Caco-2 (cell line): ENCODE measurements at regions not wholly inside any gene's neighbourhood (a gene's known extent, or its start where the extent isn't known, plus 50 kb on each side); places are given as distances from the start of the nearest gene placed in this dataset.

Experiments
- BruUV-seq: library from RNA; stranded (reverse); fragments of 400-500 nt; replicated peaks from 2 replicates; lab custom pipeline; 2021; lab: Mats Ljungman, UMichigan
- CTCF ChIA-PET: fragments of 300-600 bp; sonication (Branson Sonifier 250); formaldehyde crosslinking; loops from one replicate; lab custom pipeline; 2022; ENCODE audit warnings: antibody characterized with exemption; lab: Charles Lee
- POLR2A ChIA-PET: fragments of 300-600 bp; sonication (Branson Sonifier 250); formaldehyde crosslinking; loops from one replicate; lab custom pipeline; 2022; ENCODE audit warnings: antibody characterized with exemption; lab: Charles Lee
- DNase-seq, 2 experiments: peaks; one replicate each; pipeline versions ENCODE4 v3.0.0 to v3.0.0-alpha.2; 2020 to 2022
- H3K27me3 ChIP-seq: replicated peaks from 2 replicates; pipeline ENCODE4 v1.6.0; 2011; ENCODE audit warnings: low read length; ENCODE audit not compliant: control insufficient read depth, insufficient read depth
- H3K36me3 ChIP-seq: 2 replicates; pipeline ENCODE4 v1.5.1; 2011; ENCODE audit warnings: low read length; ENCODE audit not compliant: control insufficient read depth, insufficient read depth
- H3K4me1 ChIP-seq: fragments of 250-450 bp; sonication (Bioruptor Pico); 2 replicates; pipeline ENCODE4 v1.5.1; 2020; ENCODE audit warnings: mild to moderate bottlenecking
- H3K4me3 ChIP-seq: 2 replicates; pipeline ENCODE4 v1.5.1; 2011; ENCODE audit warnings: low read depth, mild to moderate bottlenecking, control low read depth, low read length
- H3K9me3 ChIP-seq: fragments of 250-450 bp; sonication (Bioruptor Pico); 2 replicates; pipeline ENCODE4 v1.5.1; 2020; ENCODE audit warnings: mild to moderate bottlenecking, moderate library complexity
- H3K27ac Mint-ChIP-seq: one replicate; pipeline ENCODE4 v1.8.0; 2022; ENCODE audit warnings: mixed read lengths; ENCODE audit not compliant: unreplicated experiment
- H3K27me3 Mint-ChIP-seq: one replicate; pipeline ENCODE4 v1.8.0; 2022; ENCODE audit warnings: mixed read lengths; ENCODE audit not compliant: insufficient read depth, unreplicated experiment
- H3K36me3 Mint-ChIP-seq: one replicate; pipeline ENCODE4 v1.8.0; 2022; ENCODE audit warnings: mild to moderate bottlenecking, mixed read lengths; ENCODE audit not compliant: insufficient read depth, unreplicated experiment
- H3K4me1 Mint-ChIP-seq: one replicate; pipeline ENCODE4 v1.8.0; 2022; ENCODE audit warnings: low read depth, mixed read lengths; ENCODE audit not compliant: unreplicated experiment
- H3K4me3 Mint-ChIP-seq: one replicate; pipeline ENCODE4 v1.8.0; 2022; ENCODE audit warnings: mild to moderate bottlenecking, moderate library complexity, mixed read lengths; ENCODE audit not compliant: unreplicated experiment
- H3K9me3 Mint-ChIP-seq: one replicate; pipeline ENCODE4 v1.8.0; 2022; ENCODE audit warnings: mixed read lengths; ENCODE audit not compliant: unreplicated experiment
- intact Hi-C: fragments of 100-400 bp; cut with micrococcal nuclease; formaldehyde crosslinking; loops from one replicate; pipeline ENCODE4 v1.10.0; 2022; ENCODE audit not compliant: unreplicated experiment
- TF ChIP-seq, protein P1 (sequence below), 2 experiments: fragments of 200-600 bp in 1 of 2; IDR thresholded peaks; 1 replicate in 1 of 2; 2 replicates in 1 of 2; pipeline versions ENCODE4 v1.5.1 to v1.8.0; 2011 to 2022; ENCODE audit warnings: antibody characterized with exemption in 1 of 2, control low read depth in 1 of 2, inconsistent platforms in 1 of 2, low read depth in 1 of 2, low read length in 1 of 2, mild to moderate bottlenecking in 1 of 2, moderate library complexity in 1 of 2; ENCODE audit not compliant: insufficient read depth in 1 of 2, severe bottlenecking in 1 of 2, unreplicated experiment in 1 of 2

DNA sequence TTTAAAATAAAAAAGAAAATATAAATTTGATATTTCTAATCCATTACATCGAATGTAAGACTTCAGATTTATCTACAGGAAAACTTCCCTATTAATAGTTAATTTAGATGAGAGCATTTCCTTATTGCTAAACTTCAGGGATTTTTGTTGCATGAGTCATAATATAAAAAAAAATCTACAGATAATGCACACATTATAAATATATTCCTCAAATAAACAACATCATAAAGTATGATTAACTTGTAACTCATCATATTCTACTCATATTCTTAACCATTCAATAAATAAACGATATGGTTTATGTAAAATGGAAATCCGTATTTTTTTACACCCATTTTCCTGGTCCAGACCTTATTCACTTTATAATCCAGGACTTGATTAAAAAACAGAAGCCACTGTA, 477.0 kb downstream of the EPHA3 start:
- H3K27me3 Mint-ChIP-seq = no peaks in the 10 kb centered on the region
- H3K4me1 Mint-ChIP-seq = no peaks in the 10 kb centered on the region
- no peak overlapping the region for H3K4me3 Mint-ChIP-seq
- no peak overlapping the region for H3K4me3 ChIP-seq
- ChIA-PET CTCF (no interaction called here), POLR2A (no interaction called here)
- DNase-seq = no peak
- H3K27me3 ChIP-seq = no peaks in the 10 kb centered on the region
- H3K4me1 ChIP-seq = no peaks in the 10 kb centered on the region
- H3K36me3 ChIP-seq = no peaks in the 10 kb centered on the region
- H3K27ac Mint-ChIP-seq = no peak overlapping the region
- H3K9me3 Mint-ChIP-seq = no peaks in the 10 kb centered on the region
- no peaks in the 10 kb centered on the region for H3K9me3 ChIP-seq
- intact Hi-C loops = no loop called here
- H3K36me3 Mint-ChIP-seq = no peaks in the 10 kb centered on the region
- TF ChIP-seq, protein P1, sequence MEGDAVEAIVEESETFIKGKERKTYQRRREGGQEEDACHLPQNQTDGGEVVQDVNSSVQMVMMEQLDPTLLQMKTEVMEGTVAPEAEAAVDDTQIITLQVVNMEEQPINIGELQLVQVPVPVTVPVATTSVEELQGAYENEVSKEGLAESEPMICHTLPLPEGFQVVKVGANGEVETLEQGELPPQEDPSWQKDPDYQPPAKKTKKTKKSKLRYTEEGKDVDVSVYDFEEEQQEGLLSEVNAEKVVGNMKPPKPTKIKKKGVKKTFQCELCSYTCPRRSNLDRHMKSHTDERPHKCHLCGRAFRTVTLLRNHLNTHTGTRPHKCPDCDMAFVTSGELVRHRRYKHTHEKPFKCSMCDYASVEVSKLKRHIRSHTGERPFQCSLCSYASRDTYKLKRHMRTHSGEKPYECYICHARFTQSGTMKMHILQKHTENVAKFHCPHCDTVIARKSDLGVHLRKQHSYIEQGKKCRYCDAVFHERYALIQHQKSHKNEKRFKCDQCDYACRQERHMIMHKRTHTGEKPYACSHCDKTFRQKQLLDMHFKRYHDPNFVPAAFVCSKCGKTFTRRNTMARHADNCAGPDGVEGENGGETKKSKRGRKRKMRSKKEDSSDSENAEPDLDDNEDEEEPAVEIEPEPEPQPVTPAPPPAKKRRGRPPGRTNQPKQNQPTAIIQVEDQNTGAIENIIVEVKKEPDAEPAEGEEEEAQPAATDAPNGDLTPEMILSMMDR (IDR thresholded peaks at IDR 0.05; ENCODE audit: insufficient read depth in 1 of 2, low read depth in 1 of 2, low read length in 1 of 2, severe bottlenecking in 1 of 2, unreplicated experiment in 1 of 2) = no peak
- BruUV-seq = no TSS peak

- TF ChIP-seq, protein P1 (IDR thresholded peaks at IDR 0.05; ENCODE audit: insufficient read depth in 1 of 2, low read depth in 1 of 2, low read length in 1 of 2, severe bottlenecking in 1 of 2, unreplicated experiment in 1 of 2) = no peak
- intact Hi-C loops = no loop called here
- Mint-ChIP-seq H3K36me3 (no peaks in the 10 kb centered on the region), H3K27me3 (no peaks in the 10 kb centered on the region), H3K9me3 (no peaks in the 10 kb centered on the region), H3K4me1 (no peaks in the 10 kb centered on the region), H3K4me3 (no peak overlapping the region), H3K27ac (no peak overlapping the region)
- no TSS peak for BruUV-seq
- ChIA-PET POLR2A (no interaction called here), CTCF (no interaction called here)
- H3K4me1 ChIP-seq = no peaks in the 10 kb centered on the region
- H3K27me3 ChIP-seq = no peaks in the 10 kb centered on the region
- H3K4me3 ChIP-seq = no peak overlapping the region
- no peaks in the 10 kb centered on the region for H3K9me3 ChIP-seq
- DNase-seq = no peak
- H3K36me3 ChIP-seq = no peaks in the 10 kb centered on the region
Measured at GRCh38 chr3:89586256-89586655, 478.8 kb downstream of the EPHA3 start.

GRCh38 chr3:89586676-89587075, 479.3 kb downstream of the EPHA3 start:
- Mint-ChIP-seq H3K36me3 (no peaks in the 10 kb centered on the region), H3K27me3 (no peaks in the 10 kb centered on the region), H3K27ac (no peak overlapping the region), H3K4me1 (no peaks in the 10 kb centered on the region), H3K4me3 (no peak overlapping the region), H3K9me3 (no peaks in the 10 kb centered on the region)
- BruUV-seq = no TSS peak
- ChIA-PET CTCF (no interaction called here), POLR2A (no interaction called here)
- Histone ChIP-seq H3K36me3 (no peaks in the 10 kb centered on the region), H3K9me3 (no peaks in the 10 kb centered on the region), H3K4me3 (no peak overlapping the region), H3K4me1 (no peaks in the 10 kb centered on the region), H3K27me3 (no peaks in the 10 kb centered on the region)
- intact Hi-C loops = no loop called here
- DNase-seq = no peak
- TF ChIP-seq, protein P1 (IDR thresholded peaks at IDR 0.05; ENCODE audit: insufficient read depth in 1 of 2, low read depth in 1 of 2, low read length in 1 of 2, severe bottlenecking in 1 of 2, unreplicated experiment in 1 of 2) = no peak
